Mammary epithelial cell (primary cell): ENCODE measurements at regions not wholly inside any gene's neighbourhood (a gene's known extent, or its start where the extent isn't known, plus 50 kb on each side); places are given as distances from the start of the nearest gene placed in this dataset.

Experiments
- CTCF ChIP-seq, 2 donors: IDR thresholded peaks in 1 of 2; conservative IDR thresholded peaks in 1 of 2; 2 replicates each; pipeline ENCODE4 v1.5.1; 2011 to 2012; ENCODE audit warnings: inconsistent platforms in 2 of 2, low read length in 2 of 2, mild to moderate bottlenecking in 2 of 2, control low read depth in 1 of 2, low read depth in 1 of 2; ENCODE audit not compliant: insufficient read depth in 1 of 2; ENCODE audit errors: extremely low read depth in 1 of 2
- EZH2 ChIP-seq: IDR thresholded peaks from 2 replicates; pipeline ENCODE4 v1.6.1; 2012; ENCODE audit warnings: low read length, inconsistent platforms, borderline replicate concordance

- TF ChIP-seq CTCF (conservative IDR thresholded peaks at IDR 0.05 in 1 of 2, IDR thresholded peaks at IDR 0.05 in 1 of 2; ENCODE audit: extremely low read depth in 1 of 2, insufficient read depth in 1 of 2, low read depth in 1 of 2, low read length in 2 of 2) (peak; percentile 33 to 40), EZH2 (no peak)
Observed at GRCh38 chr17:72388765-72389473, 268.1 kb downstream of the SOX9 start.
